ENCODE measurements at regions not wholly inside any gene's neighbourhood (a gene's known extent, or its start where the extent isn't known, plus 50 kb on each side); places are given as distances from the start of the nearest gene placed in this dataset.
"Not testable (repeated sequence)": the region's sequence is repeated elsewhere in the genome, so short reads cannot be mapped to it uniquely, and the experiment has no call there.

GRCh38 chr7:138214926-138215325 is 138.7 kb downstream of the AKR1D1 start:
- no peak overlapping the region for H3K4me3 ChIP-seq (ENCODE audit: low read depth, low read length)
- no peak for DNase-seq (ENCODE audit: low read depth)
- TF ChIP-seq CTCF (IDR thresholded peaks at IDR 0.05; ENCODE audit: control insufficient read depth, extremely low read depth, insufficient read depth) = no peak

- not testable (repeated sequence) for H3K4me3 ChIP-seq (ENCODE audit: low read depth, low read length); DNase-seq (ENCODE audit: low read depth)
Measured at GRCh38 chr7:138220321-138220720, 144.1 kb downstream of the AKR1D1 start.

- not testable (repeated sequence) for DNase-seq (ENCODE audit: low read depth); H3K4me3 ChIP-seq (ENCODE audit: low read depth, low read length)
Measured at GRCh38 chr7:138221388-138221787, 145.1 kb downstream of the AKR1D1 start.

GRCh38 chr7:138223402-138223879 is 147.2 kb downstream of the AKR1D1 start:
- no peak for TF ChIP-seq CTCF (IDR thresholded peaks at IDR 0.05; ENCODE audit: control insufficient read depth, extremely low read depth, insufficient read depth)
- H3K4me3 ChIP-seq (ENCODE audit: low read depth, low read length) = no peak overlapping the region
- DNase-seq (ENCODE audit: low read depth) = no peak

GRCh38 chr7:138226001-138226476 is 149.8 kb downstream of the AKR1D1 start:
- TF ChIP-seq CTCF (IDR thresholded peaks at IDR 0.05; ENCODE audit: control insufficient read depth, extremely low read depth, insufficient read depth) = no peak
- no peak for DNase-seq (ENCODE audit: low read depth)
- H3K4me3 ChIP-seq (ENCODE audit: low read depth, low read length) = no peak overlapping the region

GRCh38 chr7:138226745-138227279 is 150.6 kb downstream of the AKR1D1 start:
- no peak for DNase-seq (ENCODE audit: low read depth)
- no peak for TF ChIP-seq CTCF (IDR thresholded peaks at IDR 0.05; ENCODE audit: control insufficient read depth, extremely low read depth, insufficient read depth)

GRCh38 chr7:138228119-138228518 is 151.9 kb downstream of the AKR1D1 start:
- no peak for TF ChIP-seq CTCF (IDR thresholded peaks at IDR 0.05; ENCODE audit: control insufficient read depth, extremely low read depth, insufficient read depth)
- no peak overlapping the region for H3K4me3 ChIP-seq (ENCODE audit: low read depth, low read length)

More at GRCh38 chr7:138226745-138227279, 150.6 kb downstream of the AKR1D1 start:
- no peak overlapping the region for H3K4me3 ChIP-seq (ENCODE audit: low read depth, low read length)

GRCh38 chr7:138228769-138229168 is 152.5 kb downstream of the AKR1D1 start:
- no peak overlapping the region for H3K4me3 ChIP-seq (ENCODE audit: low read depth, low read length)
- no peak for TF ChIP-seq CTCF (IDR thresholded peaks at IDR 0.05; ENCODE audit: control insufficient read depth, extremely low read depth, insufficient read depth)
- no peak for DNase-seq (ENCODE audit: low read depth)

More at GRCh38 chr7:138228119-138228518, 151.9 kb downstream of the AKR1D1 start:
- no peak for DNase-seq (ENCODE audit: low read depth)

All from LNCaP clone FGC (cell line).